ENCODE measurements at regions not wholly inside any gene's neighbourhood (a gene's known extent, or its start where the extent isn't known, plus 50 kb on each side); places are given as distances from the start of the nearest gene placed in this dataset.
"Not testable (repeated sequence)": the region's sequence is repeated elsewhere in the genome, so short reads cannot be mapped to it uniquely, and the experiment has no call there.

DNA sequence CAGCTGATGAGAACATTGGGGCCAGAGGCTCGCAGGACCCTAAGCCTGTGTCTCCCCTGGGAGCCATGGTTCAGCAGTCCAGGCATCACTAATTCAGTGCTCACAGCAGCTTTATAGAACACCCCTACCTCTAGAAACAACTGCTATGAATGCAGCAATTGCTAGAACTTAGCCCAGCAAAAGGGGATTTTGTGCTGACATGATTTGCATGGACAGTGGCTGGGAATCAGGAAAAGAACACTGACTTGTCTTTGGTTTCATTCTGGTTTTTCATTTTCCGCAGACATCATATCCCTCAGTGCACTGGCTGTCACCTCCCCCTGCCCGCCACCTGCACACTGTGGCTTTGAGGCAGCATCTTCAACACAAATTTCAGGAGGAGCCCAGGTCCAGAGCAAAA is 3964.9 kb upstream of the TPTE start:
- DNase-seq (ENCODE audit: low read depth), result not testable (repeated sequence)

DNA sequence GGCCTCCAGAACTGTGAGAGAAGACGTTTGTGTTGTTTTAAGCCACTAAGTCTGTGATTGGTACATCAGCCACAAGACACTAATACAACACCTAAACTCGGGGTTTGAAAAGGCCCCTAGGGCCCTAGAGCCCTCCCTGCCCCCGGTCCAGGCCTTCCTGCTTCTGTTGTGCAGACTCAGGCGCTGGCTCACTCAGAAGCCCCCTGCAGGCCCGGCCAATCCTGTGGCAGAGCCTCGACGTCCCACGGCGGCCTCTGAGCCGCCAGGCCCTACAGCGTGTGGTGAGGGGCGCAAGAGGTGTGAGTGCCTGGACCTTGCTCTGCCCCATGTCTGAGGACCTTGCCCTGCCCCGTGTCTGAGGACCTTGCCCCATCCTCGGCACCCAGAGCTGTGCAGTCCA is 3964.0 kb upstream of the TPTE start:
- DNase-seq (ENCODE audit: low read depth), result not testable (repeated sequence)

DNA sequence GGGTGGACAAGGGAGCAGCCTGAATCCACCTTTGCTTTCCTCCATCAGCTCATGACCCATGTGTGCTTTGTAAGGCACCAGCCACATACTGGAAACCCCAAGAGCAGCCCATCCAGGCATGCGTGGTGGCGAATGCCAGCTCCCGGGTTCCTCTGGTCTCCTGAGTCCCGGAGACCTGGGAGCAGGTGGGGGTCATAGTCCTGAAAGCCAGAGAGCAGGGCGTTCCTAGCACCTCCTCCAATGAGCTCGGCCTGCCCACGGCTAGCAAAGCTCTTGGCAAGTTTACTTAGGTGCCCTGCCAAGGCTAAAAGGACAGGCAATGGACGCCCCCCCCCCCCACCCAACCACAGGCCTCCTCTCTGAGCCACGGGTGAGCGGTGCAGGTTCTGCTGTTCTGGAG is 3960.2 kb upstream of the TPTE start:
- not testable (repeated sequence) for DNase-seq (ENCODE audit: low read depth)

DNA sequence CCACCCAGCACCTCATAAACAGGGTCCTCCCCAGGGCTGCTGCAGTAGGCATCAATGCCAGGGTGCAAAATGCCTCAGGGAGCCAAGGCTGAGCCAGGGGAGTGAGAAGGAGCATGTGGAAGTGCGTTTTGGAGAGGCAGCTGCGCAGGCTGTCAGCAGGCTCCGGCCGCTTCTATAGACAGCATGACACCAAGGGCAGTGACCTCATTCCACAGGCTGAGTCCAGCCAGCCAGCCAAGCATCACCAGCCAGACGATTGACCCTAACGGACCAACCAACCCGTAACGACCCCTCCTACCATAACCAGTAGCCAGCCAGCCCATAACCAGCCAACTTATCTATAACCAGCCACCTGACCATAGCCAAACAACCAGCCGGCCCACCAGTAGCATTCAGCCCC is 3959.8 kb upstream of the TPTE start:
- not testable (repeated sequence) for DNase-seq (ENCODE audit: low read depth)

DNA sequence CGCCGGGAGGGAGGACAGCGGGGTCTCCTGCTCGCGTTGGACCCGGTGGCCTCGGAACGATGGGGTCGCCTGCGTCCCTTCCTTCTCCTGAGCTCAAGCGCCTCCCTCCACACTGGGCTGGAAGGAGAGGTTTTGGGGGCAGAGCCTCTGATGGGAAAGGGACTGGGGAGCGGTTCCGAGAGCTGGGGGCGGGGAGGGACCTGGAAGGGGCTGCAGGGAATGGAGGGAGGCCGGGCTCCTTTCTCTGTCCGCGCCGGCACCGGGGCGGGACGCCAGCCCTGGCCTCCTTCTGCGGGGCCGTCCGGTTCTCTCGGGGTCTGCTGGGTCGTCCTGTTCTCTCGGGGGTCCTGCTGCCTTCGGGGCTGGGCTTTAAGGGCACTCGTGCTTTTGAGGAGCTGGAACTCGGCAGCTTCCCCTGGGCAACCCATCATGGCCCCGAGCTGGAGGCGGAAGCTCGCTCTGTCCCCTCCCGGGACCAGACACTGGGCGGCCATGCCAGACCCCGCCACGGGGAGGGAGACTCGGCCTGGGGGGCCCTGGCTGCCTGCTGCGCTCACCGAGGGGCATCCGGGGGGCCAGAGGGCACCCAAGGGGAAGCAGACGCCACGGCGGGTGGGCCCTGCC is 3956.7 kb upstream of the TPTE start:
- DNase-seq (ENCODE audit: low read depth), result not testable (repeated sequence)

DNA sequence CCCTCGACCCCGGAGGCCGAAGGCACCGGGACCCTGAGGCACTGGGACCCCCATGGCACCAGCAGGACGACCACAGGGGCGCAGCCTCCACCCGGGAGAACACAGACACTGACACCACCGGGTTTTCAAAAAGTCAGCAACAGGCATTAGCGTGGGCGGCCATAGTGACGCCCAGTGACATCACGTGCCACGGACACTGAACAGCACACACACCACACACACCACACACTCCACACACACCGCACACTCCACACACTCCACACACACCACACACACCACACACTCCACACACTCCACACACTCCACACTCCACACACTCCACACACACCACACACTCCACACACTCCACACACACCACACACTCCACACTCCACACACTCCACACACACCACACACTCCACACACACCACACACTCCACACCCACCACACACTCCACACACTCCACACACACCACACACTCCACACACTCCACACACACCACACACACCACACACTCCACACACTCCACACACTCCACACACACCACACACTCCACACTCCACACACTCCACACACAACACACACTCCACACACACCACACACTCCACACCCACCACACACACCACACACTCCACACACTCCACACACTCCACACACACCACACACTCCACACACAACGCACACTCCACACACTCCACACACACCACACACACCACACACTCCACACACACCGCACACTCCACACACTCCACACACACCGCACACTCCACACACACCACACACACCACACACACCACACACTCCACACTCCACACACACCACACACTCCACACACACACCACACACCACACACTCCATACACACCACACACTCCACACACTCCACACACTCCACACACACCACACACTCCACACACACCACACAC is 3955.9 kb upstream of the TPTE start:
- DNase-seq (ENCODE audit: low read depth), result peak; percentile 16

DNA sequence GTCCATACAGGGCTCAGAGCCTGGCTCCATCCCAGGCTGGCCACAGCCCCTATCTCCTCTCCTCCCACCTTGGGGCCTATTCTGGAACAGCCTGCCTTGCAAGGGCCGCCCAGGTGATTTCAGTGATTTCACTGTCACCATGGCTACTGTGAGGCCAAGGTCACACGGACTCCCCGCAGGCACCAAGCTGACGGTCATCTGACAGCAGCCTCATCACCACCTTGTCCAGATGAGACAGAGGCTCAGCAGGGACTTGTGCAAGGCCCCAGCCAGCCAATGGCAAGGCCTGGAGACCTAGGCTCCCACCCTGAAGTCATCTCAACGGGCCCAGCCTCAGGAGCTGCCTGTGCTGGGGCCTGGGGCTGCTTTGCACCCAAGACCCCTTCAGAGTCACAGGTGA is 3953.8 kb upstream of the TPTE start:
- DNase-seq (ENCODE audit: low read depth), result not testable (repeated sequence)

DNA sequence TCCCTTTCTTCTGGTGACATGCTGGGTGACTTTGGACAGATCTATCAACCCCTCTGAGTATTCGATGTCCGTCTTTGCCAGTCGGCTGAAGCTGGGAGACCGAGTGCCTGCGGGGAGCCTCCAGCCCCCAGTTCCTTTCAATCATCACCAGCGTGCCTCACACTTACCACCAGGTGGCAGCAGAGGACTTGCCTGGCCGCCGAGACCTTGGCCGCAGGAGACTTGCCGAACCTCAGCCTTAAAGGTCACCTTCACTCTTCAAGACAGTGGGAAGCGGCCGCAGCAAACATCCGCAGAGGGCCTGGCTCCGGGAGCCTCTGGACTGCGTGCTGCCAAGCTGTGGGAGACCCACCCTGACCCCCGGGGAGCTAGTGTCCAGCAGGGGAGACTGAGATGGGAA is 3952.2 kb upstream of the TPTE start:
- not testable (repeated sequence) for DNase-seq (ENCODE audit: low read depth)

DNA sequence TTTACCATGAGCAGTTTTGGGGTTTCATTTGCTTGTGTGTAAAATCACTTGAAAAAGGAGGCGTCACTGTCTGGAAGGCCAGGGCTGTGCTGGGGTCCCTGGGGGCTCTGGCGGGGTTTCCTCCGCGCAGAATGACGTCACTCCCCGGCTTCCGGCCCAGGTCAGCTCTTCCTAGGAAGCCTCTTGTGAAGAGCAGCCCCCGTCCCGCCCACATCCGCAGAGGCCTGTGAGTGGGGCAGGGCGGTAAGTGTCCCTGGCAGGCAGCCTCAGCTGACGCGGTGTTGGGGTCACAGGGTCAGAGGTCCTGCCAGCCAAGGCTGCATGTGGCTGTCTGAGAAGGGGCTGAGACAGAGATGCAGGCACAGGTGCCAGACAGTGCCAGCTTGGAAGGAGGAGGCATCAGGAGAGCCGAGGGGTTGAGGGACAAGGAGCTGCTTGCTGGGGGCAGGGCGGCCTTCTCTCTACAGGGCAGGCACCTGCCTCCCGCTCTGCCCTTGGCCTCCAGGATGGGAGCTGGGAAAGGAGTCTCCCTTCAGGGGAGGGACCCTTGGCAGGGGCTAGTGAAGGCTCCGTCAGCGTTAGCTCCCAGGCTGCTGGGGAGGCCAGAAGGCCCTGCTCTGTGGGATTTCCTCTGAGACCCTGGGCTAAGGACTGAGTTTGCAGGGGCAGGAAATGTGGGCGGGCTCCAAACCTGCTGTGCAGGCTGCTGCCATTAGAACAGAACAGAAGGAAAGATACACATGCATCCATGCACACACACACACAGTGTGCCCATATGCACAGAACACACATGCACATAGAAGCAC is 3951.6 kb upstream of the TPTE start:
- not testable (repeated sequence) for DNase-seq (ENCODE audit: low read depth)

DNA sequence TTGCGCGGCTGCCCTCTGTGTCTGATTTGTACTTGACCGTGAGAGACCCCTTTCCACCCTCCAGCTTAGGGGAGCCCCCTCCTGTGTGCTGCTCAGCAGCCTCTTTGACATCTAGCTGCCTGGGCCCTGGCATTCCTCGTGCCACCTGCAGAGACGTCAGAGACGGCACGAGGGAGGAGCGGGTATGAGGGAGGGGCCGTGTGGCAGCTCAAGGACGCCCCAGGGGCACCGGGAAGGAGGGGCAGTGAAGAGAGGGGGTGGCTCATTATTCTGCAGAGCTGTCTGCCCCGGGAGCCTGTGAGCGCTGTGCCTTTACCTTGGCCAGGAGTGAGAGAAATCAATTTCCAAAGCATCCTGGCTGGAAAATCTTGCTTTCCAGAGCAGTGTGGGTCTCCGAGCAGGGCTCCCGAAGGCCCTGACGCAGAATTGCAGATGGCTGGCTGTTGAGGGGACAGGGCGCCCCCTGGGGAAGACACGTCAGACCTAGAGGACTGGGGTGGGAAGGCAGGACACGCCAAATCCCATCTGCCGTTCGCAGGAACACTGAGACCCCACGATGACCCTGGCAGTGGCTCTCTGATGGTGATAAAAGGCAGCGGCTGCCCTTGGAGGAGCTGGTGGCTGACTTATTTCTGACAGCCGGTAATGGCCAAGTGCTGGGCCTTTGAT is 3950.5 kb upstream of the TPTE start:
- DNase-seq (ENCODE audit: low read depth), result not testable (repeated sequence)

DNA sequence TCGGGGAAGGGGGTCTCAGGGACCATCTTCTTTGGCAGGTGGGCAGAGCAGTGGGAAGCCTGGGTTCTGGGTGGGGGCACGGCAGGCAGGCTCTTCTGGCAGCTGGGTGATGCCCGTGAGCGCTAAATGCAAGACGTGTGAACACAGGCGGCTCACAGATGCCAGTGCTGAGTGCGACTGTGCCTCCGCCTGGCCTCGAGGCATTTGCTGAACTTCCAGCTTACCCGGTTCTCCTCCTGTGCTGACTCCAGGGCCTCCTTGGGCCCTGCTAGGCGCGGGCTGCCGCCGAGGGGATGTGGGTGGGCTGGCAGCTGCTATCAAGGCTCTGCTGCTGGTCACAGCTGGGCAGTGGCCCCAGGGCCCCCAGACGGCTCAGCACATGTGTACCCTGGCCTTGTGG is 3947.8 kb upstream of the TPTE start:
- DNase-seq (ENCODE audit: low read depth), result not testable (repeated sequence)

DNA sequence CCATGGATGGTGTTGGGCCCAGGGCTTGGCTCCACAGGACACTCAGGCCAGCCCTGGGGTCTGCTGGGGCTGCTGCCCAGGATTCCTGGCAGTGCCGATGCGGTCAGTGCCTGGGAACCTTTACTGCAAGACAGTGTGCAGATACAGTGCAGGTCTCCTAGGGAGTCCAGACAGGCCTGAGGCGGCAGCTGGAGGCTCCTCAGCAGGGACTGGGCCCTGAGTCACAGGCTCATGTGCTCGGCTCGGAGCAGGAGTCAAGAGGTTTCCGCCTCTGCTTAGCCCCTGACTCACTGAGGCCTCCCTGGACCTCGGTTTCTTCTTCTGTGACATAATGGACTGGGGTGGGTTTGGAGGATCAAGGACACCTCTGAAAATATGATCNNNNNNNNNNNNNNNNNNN is 3941.6 kb upstream of the TPTE start:
- DNase-seq (ENCODE audit: low read depth), result not testable (repeated sequence)

Measured in stimulated activated CD4-positive, alpha-beta T cell treated with anti-CD3 and anti-CD28 coated beads, Interleukin-2, amount 100 ng/mL, for 4 hours (primary cell).